ENCODE measurements at regions not wholly inside any gene's neighbourhood (a gene's known extent, or its start where the extent isn't known, plus 50 kb on each side); places are given as distances from the start of the nearest gene placed in this dataset.
"Not testable (repeated sequence)": the region's sequence is repeated elsewhere in the genome, so short reads cannot be mapped to it uniquely, and the experiment has no call there.

GRCh38 chr4:165819126-165819525 is 53.9 kb upstream of the TLL1 start:
- H3K4me3 ChIP-seq (ENCODE audit: control insufficient read depth in 1 of 7, extremely low read depth in 1 of 7, insufficient read depth in 4 of 7, low read depth in 2 of 7, low read length in 6 of 7); CTCF ChIA-PET; DNase-seq; H3K36me3 ChIP-seq (ENCODE audit: control insufficient read depth in 4 of 4, insufficient read depth in 4 of 4, low read length in 3 of 4); H3K4me1 ChIP-seq (ENCODE audit: control extremely low read depth in 1 of 4, control insufficient read depth in 4 of 4, insufficient read depth in 4 of 4, low read length in 3 of 4); POLR2A ChIA-PET; H3K9me3 ChIP-seq (ENCODE audit: control extremely low read depth in 1 of 5, control insufficient read depth in 4 of 5, insufficient read depth in 2 of 5, low read depth in 1 of 5, low read length in 4 of 5); H3K27ac ChIP-seq (ENCODE audit: insufficient read depth in 1 of 2, low read depth in 1 of 2, low read length in 2 of 2, poor library complexity in 1 of 2, severe bottlenecking in 2 of 2); H3K27me3 ChIP-seq (replicated peaks in 2 of 5; ENCODE audit: control insufficient read depth in 4 of 5, insufficient read depth in 5 of 5, low read length in 4 of 5): not testable (repeated sequence)
- 97% methylated on average over 6 of the region's 6 CpGs for WGBS (ENCODE audit: insufficient coverage)
